IMR-90 (cell line): ENCODE measurements at regions not wholly inside any gene's neighbourhood (a gene's known extent, or its start where the extent isn't known, plus 50 kb on each side); places are given as distances from the start of the nearest gene placed in this dataset.

Experiments used
- ATAC-seq: fragments of 200-7000 bp; cut with Tn5 transposase; 2 replicates; pipeline ENCODE4 v1.9.1; 2020; ENCODE audit warnings: low read depth, mild to moderate bottlenecking, moderate library complexity
- BruUV-seq: library from RNA; stranded (reverse); fragments of 400-500 nt; replicated peaks from 2 replicates; lab custom pipeline; 2021; lab: Mats Ljungman, UMichigan
- CTCF ChIA-PET: fragments of 300-600 bp; formaldehyde crosslinking; extraction: SDS; loops from one replicate; lab custom pipeline; 2021; ENCODE audit warnings: antibody characterized with exemption; lab: Yijun Ruan, JAX
- POLR2A ChIA-PET: fragments of 300-600 bp; sonication (Branson Sonifier 250); formaldehyde crosslinking; loops from one replicate; lab custom pipeline; 2022; ENCODE audit warnings: antibody characterized with exemption; ENCODE audit not compliant: unreplicated experiment; lab: Charles Lee
- DNase-seq: peaks from one replicate; pipeline ENCODE4 v3.0.0; 2013
- H2AFZ ChIP-seq: replicated peaks from 2 replicates; pipeline ENCODE3; 2013; ENCODE audit warnings: low read length, mild to moderate bottlenecking; ENCODE audit not compliant: poor library complexity
- H2AK5ac ChIP-seq: 2 replicates; pipeline ENCODE4 v1.6.1; 2013; ENCODE audit warnings: low read depth, low read length, inconsistent platforms
- H2AK9ac ChIP-seq: replicated peaks from 2 replicates; pipeline ENCODE3; 2013; ENCODE audit warnings: mild to moderate bottlenecking, low read depth, low read length, moderate library complexity; ENCODE audit not compliant: poor library complexity
- H2BK120ac ChIP-seq: 2 replicates; pipeline ENCODE4 v1.6.1; 2013; ENCODE audit warnings: low read depth, low read length, inconsistent platforms
- H2BK15ac ChIP-seq: 3 replicates; pipeline ENCODE4 v1.6.1; 2013; ENCODE audit warnings: low read depth, low read length, inconsistent platforms
- H2BK20ac ChIP-seq: 2 replicates; pipeline ENCODE4 v1.6.1; 2013; ENCODE audit warnings: low read depth, mild to moderate bottlenecking, inconsistent platforms, low read length, moderate library complexity
- H2BK5ac ChIP-seq: 2 replicates; pipeline ENCODE4 v1.6.1; 2013; ENCODE audit warnings: mild to moderate bottlenecking, low read depth, low read length, inconsistent platforms; ENCODE audit not compliant: poor library complexity, severe bottlenecking
- H3K14ac ChIP-seq: replicated peaks from 2 replicates; pipeline ENCODE4 v1.6.1; 2013; ENCODE audit warnings: low read depth, low read length, inconsistent platforms
- H3K18ac ChIP-seq: 2 replicates; pipeline ENCODE4 v1.6.1; 2013; ENCODE audit warnings: low read depth, low read length, control low read depth
- H3K23ac ChIP-seq: 2 replicates; pipeline ENCODE4 v1.6.1; 2013; ENCODE audit warnings: low read depth, low read length, inconsistent platforms
- H3K27ac ChIP-seq: 2 replicates; pipeline ENCODE4 v1.5.1; 2013; ENCODE audit warnings: mild to moderate bottlenecking, control low read depth, low read length; ENCODE audit not compliant: insufficient read depth
- H3K27me3 ChIP-seq: 2 replicates; pipeline ENCODE4 v1.6.1; 2013; ENCODE audit warnings: low read length; ENCODE audit not compliant: control insufficient read depth, insufficient read depth
- H3K36me3 ChIP-seq: 2 replicates; pipeline ENCODE4 v1.6.1; 2013; ENCODE audit warnings: low read length, mixed read lengths; ENCODE audit not compliant: control insufficient read depth, insufficient read depth
- H3K4ac ChIP-seq: 2 replicates; pipeline ENCODE4 v1.6.1; 2013; ENCODE audit warnings: low read depth, low read length, inconsistent platforms
- H3K4me1 ChIP-seq: 2 replicates; pipeline ENCODE4 v1.6.1; 2013; ENCODE audit warnings: low read length, mixed read lengths; ENCODE audit not compliant: control insufficient read depth, insufficient read depth
- H3K4me2 ChIP-seq: 2 replicates; pipeline ENCODE4 v1.6.1; 2013; ENCODE audit warnings: low read depth, mild to moderate bottlenecking, control low read depth, low read length, moderate library complexity
- H3K4me3 ChIP-seq: 2 replicates; pipeline ENCODE4 v1.5.1; 2013; ENCODE audit warnings: low read depth, mild to moderate bottlenecking, control low read depth, low read length, moderate library complexity; ENCODE audit not compliant: insufficient read depth
- H3K56ac ChIP-seq: 2 replicates; pipeline ENCODE4 v1.6.1; 2013; ENCODE audit warnings: low read length, inconsistent platforms; ENCODE audit not compliant: insufficient read depth; ENCODE audit errors: extremely low read depth
- H3K79me1 ChIP-seq, 2 experiments: 2 replicates each; pipeline ENCODE4 v1.6.1; 2013; ENCODE audit warnings: low read length in 2 of 2, inconsistent platforms in 1 of 2, low read depth in 1 of 2
- H3K9ac ChIP-seq: 2 replicates; pipeline ENCODE4 v1.6.1; 2013; ENCODE audit warnings: low read depth, low read length, control low read depth
- H3K9me1 ChIP-seq: 2 replicates; pipeline ENCODE4 v1.6.1; 2013; ENCODE audit warnings: low read length, inconsistent platforms; ENCODE audit not compliant: insufficient read depth
- H3K9me3 ChIP-seq: 2 replicates; pipeline ENCODE4 v1.6.1; 2013; ENCODE audit warnings: low read length; ENCODE audit not compliant: control insufficient read depth, insufficient read depth
- H4K20me1 ChIP-seq: 2 replicates; pipeline ENCODE4 v1.6.1; 2013; ENCODE audit warnings: low read length, inconsistent platforms; ENCODE audit not compliant: insufficient read depth
- H4K5ac ChIP-seq: 2 replicates; pipeline ENCODE4 v1.6.1; 2013; ENCODE audit warnings: mild to moderate bottlenecking, low read depth, low read length, control low read depth
- H4K8ac ChIP-seq, 2 experiments: 2 replicates each; pipeline ENCODE4 v1.6.1; 2013; ENCODE audit warnings: low read depth in 2 of 2, low read length in 2 of 2, control low read depth in 1 of 2, inconsistent platforms in 1 of 2
- H4K91ac ChIP-seq: 2 replicates; pipeline ENCODE4 v1.6.1; 2013; ENCODE audit warnings: low read depth, low read length, inconsistent platforms; ENCODE audit not compliant: insufficient read depth
- BHLHE40 ChIP-seq: fragments of 150-350 bp; IDR thresholded peaks from 2 replicates; pipeline ENCODE4 v1.6.1; 2016; ENCODE audit warnings: mild to moderate bottlenecking, low read depth, low read length
- CEBPB ChIP-seq: IDR thresholded peaks from 2 replicates; pipeline ENCODE4 v1.6.1; 2012; ENCODE audit warnings: low read depth, low read length, improper control_type of control experiment
- CHD1 ChIP-seq: IDR thresholded peaks from 2 replicates; pipeline ENCODE4 v1.6.1; 2012; ENCODE audit warnings: low read depth, low read length, improper control_type of control experiment
- ELK1 ChIP-seq: fragments of 150-350 bp; IDR thresholded peaks from 2 replicates; pipeline ENCODE4 v1.6.1; 2016; ENCODE audit warnings: low read depth, mild to moderate bottlenecking, low read length, moderate library complexity, borderline replicate concordance
- FOS ChIP-seq: fragments of 150-350 bp; IDR thresholded peaks from 2 replicates; pipeline ENCODE4 v1.6.1; 2016; ENCODE audit warnings: low read depth, low read length
- MAFK ChIP-seq: IDR thresholded peaks from 2 replicates; pipeline ENCODE4 v1.6.1; 2012; ENCODE audit warnings: low read depth, low read length, improper control_type of control experiment
- MAZ ChIP-seq: IDR thresholded peaks from 2 replicates; pipeline ENCODE4 v1.6.1; 2012; ENCODE audit warnings: low read depth, mild to moderate bottlenecking, low read length, improper control_type of control experiment, moderate library complexity, borderline replicate concordance
- MXI1 ChIP-seq: IDR thresholded peaks from 2 replicates; pipeline ENCODE4 v1.6.1; 2012; ENCODE audit warnings: low read depth, mild to moderate bottlenecking, low read length, moderate library complexity, borderline replicate concordance
- NFE2L2 ChIP-seq: fragments of 150-350 bp; IDR thresholded peaks from 2 replicates; pipeline ENCODE4 v1.6.1; 2016; ENCODE audit warnings: low read depth, mild to moderate bottlenecking, low read length
- POLR2A ChIP-seq: IDR thresholded peaks from 2 replicates; pipeline ENCODE4 v1.6.1; 2012; ENCODE audit warnings: mild to moderate bottlenecking, low read depth, low read length
- RAD21 ChIP-seq: IDR thresholded peaks from 2 replicates; pipeline ENCODE4 v1.6.1; 2012; ENCODE audit warnings: low read length, improper control_type of control experiment
- RCOR1 ChIP-seq: IDR thresholded peaks from 2 replicates; pipeline ENCODE4 v1.6.1; 2012; ENCODE audit warnings: mild to moderate bottlenecking, low read length, improper control_type of control experiment; ENCODE audit not compliant: insufficient replicate concordance
- RFX5 ChIP-seq: IDR thresholded peaks from 2 replicates; pipeline ENCODE4 v1.8.0; 2012; ENCODE audit warnings: low read depth, mild to moderate bottlenecking, low read length, moderate library complexity
- SMC3 ChIP-seq: fragments of 150-350 bp; IDR thresholded peaks from 2 replicates; pipeline ENCODE4 v1.6.1; 2016; ENCODE audit warnings: low read depth, mild to moderate bottlenecking, antibody characterized with exemption, low read length, moderate library complexity
- USF2 ChIP-seq: fragments of 150-350 bp; IDR thresholded peaks from 2 replicates; pipeline ENCODE4 v1.6.1; 2017; ENCODE audit warnings: mild to moderate bottlenecking, antibody characterized with exemption, low read length, low read depth
- WGBS, 2 experiments: methylation state at CpG; one replicate each; pipeline versions ENCODE4 v1.1.5 to v1.1.7; 2013; ENCODE audit warnings: missing lambda C conversion rate in 2 of 2; ENCODE audit not compliant: insufficient read length in 1 of 2; ENCODE audit errors: extremely low coverage in 2 of 2; 5-methylcytosine and 5-hydroxymethylcytosine counted together
- dilution Hi-C: fragments of 300-500 bp; cut with HindIII; formaldehyde crosslinking; loops from one replicate; pipeline ENCODE4 v1.14.3; 2018; ENCODE audit warnings: low sequenced_read_pairs; ENCODE audit not compliant: unreplicated experiment
- in situ Hi-C: fragments of 300-500 bp; cut with MboI; formaldehyde crosslinking; loops from 3 replicates; pipeline ENCODE4 v1.14.3; 2019; ENCODE audit warnings: low sequenced_read_pairs, inconsistent platforms, mixed read lengths
- intact Hi-C: fragments of 100-400 bp; cut with micrococcal nuclease; formaldehyde crosslinking; loops from 2 replicates; pipeline ENCODE4 v1.10.0; 2022
- TF ChIP-seq, protein P1 (sequence below): conservative IDR thresholded peaks from 2 replicates; pipeline ENCODE4 v1.5.1; 2012; ENCODE audit warnings: mild to moderate bottlenecking, low read depth, low read length, improper control_type of control experiment

GRCh38 chr4:108311313-108311712 lies 142.6 kb upstream of the LEF1 start:
- H2AK5ac ChIP-seq: no peak overlapping the region
- no peak for DNase-seq
- no peaks in the 10 kb centered on the region for H3K79me1 ChIP-seq
- H2AFZ ChIP-seq: no peak overlapping the region
- no TSS peak for BruUV-seq
- no peaks in the 10 kb centered on the region for H3K9me1 ChIP-seq
- no peaks in the 10 kb centered on the region for H4K20me1 ChIP-seq
- no peak overlapping the region for H3K4ac ChIP-seq
- H2BK15ac ChIP-seq: no peak overlapping the region
- H3K27ac ChIP-seq: no peak overlapping the region
- H3K14ac ChIP-seq: no peak overlapping the region
- H2BK5ac ChIP-seq: no peak overlapping the region
- H3K4me2 ChIP-seq: no peak overlapping the region
- H3K18ac ChIP-seq: no peak overlapping the region
- no peak overlapping the region for H2BK120ac ChIP-seq
- H4K8ac ChIP-seq: no peak overlapping the region
- H3K56ac ChIP-seq: no peak overlapping the region
- H3K36me3 ChIP-seq: no peaks in the 10 kb centered on the region
- no peak overlapping the region for H2BK20ac ChIP-seq
- no peaks in the 10 kb centered on the region for H3K9me3 ChIP-seq
- no peaks in the 10 kb centered on the region; the same call in 1 of the 2 replicates for H3K27me3 ChIP-seq
- intact Hi-C loops: no loop called here
- no peak overlapping the region for H3K9ac ChIP-seq
- H4K91ac ChIP-seq: no peak overlapping the region
- H3K23ac ChIP-seq: no peak overlapping the region
- H4K5ac ChIP-seq: no peak overlapping the region
- ChIA-PET CTCF (no interaction called here), POLR2A (no interaction called here)
- WGBS, 2 experiments: no CpG with 5 or more reads among the region's 1 CpG
- no peak for ATAC-seq
- TF ChIP-seq FOS (no peak), BHLHE40 (no peak), MXI1 (no peak), SMC3 (no peak), NFE2L2 (no peak), RCOR1 (no peak), RAD21 (no peak), USF2 (no peak), POLR2A (no peak), MAZ (no peak), CHD1 (no peak), RFX5 (no peak), CEBPB (no peak), ELK1 (no peak), MAFK (no peak)
- TF ChIP-seq, protein P1, sequence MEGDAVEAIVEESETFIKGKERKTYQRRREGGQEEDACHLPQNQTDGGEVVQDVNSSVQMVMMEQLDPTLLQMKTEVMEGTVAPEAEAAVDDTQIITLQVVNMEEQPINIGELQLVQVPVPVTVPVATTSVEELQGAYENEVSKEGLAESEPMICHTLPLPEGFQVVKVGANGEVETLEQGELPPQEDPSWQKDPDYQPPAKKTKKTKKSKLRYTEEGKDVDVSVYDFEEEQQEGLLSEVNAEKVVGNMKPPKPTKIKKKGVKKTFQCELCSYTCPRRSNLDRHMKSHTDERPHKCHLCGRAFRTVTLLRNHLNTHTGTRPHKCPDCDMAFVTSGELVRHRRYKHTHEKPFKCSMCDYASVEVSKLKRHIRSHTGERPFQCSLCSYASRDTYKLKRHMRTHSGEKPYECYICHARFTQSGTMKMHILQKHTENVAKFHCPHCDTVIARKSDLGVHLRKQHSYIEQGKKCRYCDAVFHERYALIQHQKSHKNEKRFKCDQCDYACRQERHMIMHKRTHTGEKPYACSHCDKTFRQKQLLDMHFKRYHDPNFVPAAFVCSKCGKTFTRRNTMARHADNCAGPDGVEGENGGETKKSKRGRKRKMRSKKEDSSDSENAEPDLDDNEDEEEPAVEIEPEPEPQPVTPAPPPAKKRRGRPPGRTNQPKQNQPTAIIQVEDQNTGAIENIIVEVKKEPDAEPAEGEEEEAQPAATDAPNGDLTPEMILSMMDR: no peak
- dilution Hi-C loops: no loop called here
- H2AK9ac ChIP-seq: no peak overlapping the region
- no peaks in the 10 kb centered on the region for H3K4me1 ChIP-seq
- no peak overlapping the region for H3K4me3 ChIP-seq
- in situ Hi-C loops: no loop called here
